ENCODE measurements at regions not wholly inside any gene's neighbourhood (a gene's known extent, or its start where the extent isn't known, plus 50 kb on each side); places are given as distances from the start of the nearest gene placed in this dataset.

DNA sequence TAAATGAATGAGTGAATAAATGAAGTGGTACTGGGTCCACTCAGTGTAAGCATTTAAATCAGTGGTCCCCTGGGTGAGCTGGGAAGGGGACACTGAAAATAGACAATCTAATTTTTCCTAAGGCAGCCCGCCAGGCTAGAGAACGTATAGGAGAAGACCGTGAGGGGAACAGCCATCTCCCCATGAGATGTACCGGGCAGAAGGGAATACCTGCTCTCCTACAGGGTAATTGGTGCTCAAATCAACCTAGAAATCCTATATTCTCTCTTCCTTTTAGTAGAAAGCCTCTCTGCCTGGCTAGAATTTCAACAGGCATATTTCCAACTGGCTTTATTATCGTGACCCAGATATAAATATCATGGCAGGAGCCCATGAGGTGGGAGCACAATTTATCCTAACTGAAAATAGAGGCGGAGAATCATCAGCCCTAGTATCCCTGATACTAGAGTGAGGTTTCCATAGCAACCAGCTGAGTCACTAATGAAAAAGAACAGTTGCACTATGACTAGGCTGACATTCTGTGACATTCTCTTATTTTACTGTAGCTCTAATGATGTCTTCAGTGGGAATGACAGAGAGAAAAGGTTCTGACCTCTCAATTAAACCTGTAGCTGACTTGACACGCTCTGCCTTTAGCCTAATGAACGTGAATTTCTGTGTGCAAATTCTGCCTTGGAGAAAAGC, 96.5 kb upstream of the CAST start:
- H3K36me3 ChIP-seq (replicated peaks; ENCODE audit: insufficient read depth, low read depth): no peaks in the 10 kb centered on the region
- no peaks in the 10 kb centered on the region for H3K4me1 ChIP-seq (ENCODE audit: insufficient read depth)
- no peaks in the 10 kb centered on the region for H4K20me1 ChIP-seq (ENCODE audit: insufficient read depth, poor library complexity, severe bottlenecking)
- TF ChIP-seq, protein P1, sequence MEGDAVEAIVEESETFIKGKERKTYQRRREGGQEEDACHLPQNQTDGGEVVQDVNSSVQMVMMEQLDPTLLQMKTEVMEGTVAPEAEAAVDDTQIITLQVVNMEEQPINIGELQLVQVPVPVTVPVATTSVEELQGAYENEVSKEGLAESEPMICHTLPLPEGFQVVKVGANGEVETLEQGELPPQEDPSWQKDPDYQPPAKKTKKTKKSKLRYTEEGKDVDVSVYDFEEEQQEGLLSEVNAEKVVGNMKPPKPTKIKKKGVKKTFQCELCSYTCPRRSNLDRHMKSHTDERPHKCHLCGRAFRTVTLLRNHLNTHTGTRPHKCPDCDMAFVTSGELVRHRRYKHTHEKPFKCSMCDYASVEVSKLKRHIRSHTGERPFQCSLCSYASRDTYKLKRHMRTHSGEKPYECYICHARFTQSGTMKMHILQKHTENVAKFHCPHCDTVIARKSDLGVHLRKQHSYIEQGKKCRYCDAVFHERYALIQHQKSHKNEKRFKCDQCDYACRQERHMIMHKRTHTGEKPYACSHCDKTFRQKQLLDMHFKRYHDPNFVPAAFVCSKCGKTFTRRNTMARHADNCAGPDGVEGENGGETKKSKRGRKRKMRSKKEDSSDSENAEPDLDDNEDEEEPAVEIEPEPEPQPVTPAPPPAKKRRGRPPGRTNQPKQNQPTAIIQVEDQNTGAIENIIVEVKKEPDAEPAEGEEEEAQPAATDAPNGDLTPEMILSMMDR (IDR thresholded peaks at IDR 0.05; ENCODE audit: poor library complexity): no peak
- TF ChIP-seq EZH2 (IDR thresholded peaks at IDR 0.05; ENCODE audit: borderline replicate concordance) (no peak), EZH2phosphoT487 (IDR thresholded peaks at IDR 0.05; ENCODE audit: low read depth, severe bottlenecking, unreplicated experiment) (no peak)
- no peaks in the 10 kb centered on the region for H3K9me3 ChIP-seq (ENCODE audit: low read depth)
- no peaks in the 10 kb centered on the region for H3K27me3 ChIP-seq
- H3K9me2 ChIP-seq (replicated peaks; ENCODE audit: insufficient read depth): no peaks in the 10 kb centered on the region
- 70% methylated on average over 8 of the region's 8 CpGs for WGBS (ENCODE audit: low lambda C conversion rate, missing lambda C conversion rate)
- no peaks in the 10 kb centered on the region for H3K79me2 ChIP-seq
- H3K27ac ChIP-seq: no peak overlapping the region
- no peak overlapping the region for H3K4me2 ChIP-seq
- H3K4me3 ChIP-seq: no peak overlapping the region
- no peak for DNase-seq (ENCODE audit: low spot score)
- H2AFZ ChIP-seq: no peak overlapping the region

DNA sequence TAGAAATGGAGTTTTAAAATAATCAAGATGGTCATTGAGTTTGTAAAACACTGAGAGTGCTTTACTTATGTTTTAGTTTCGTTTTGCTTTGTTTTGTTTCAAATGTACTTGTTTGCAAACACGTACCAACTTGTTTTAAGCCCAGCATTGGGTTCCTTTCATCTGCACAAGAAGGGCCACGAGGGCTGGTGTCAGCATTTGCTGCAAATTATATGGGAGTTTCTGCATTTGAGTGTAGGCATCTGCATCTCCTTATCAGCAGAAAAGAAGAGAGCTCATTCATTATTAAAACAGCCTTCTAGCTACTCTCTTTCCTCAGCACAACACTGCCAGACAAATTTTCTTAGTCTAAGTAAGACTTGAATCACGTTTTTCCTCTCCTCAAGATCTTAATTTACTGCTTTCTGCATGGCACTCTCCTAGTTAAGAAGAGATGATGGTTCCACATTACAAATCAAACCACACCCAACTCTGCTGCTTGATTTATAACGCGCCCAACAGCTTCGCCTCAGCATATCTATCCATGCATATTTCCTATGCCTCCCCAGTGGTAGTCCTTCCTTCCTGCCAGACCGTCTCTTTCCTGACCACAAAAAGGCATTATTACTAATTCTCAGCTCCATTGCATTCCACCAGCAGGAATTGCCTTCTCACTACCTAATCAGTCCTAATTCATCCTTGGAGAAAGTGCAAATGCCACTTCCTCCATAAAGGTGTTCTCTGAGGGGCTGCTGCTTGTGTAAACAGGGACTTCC, 95.2 kb upstream of the CAST start:
- no peaks in the 10 kb centered on the region for H3K79me2 ChIP-seq
- H3K27me3 ChIP-seq: no peaks in the 10 kb centered on the region
- no peak for TF ChIP-seq EZH2phosphoT487 (IDR thresholded peaks at IDR 0.05; ENCODE audit: low read depth, severe bottlenecking, unreplicated experiment)
- TF ChIP-seq, protein P1 (IDR thresholded peaks at IDR 0.05; ENCODE audit: poor library complexity): no peak
- TF ChIP-seq EZH2 (IDR thresholded peaks at IDR 0.05; ENCODE audit: borderline replicate concordance): no peak
- no peak overlapping the region for H2AFZ ChIP-seq
- no peak overlapping the region for H3K27ac ChIP-seq
- 71% methylated on average over 8 of the region's 8 CpGs for WGBS (ENCODE audit: low lambda C conversion rate, missing lambda C conversion rate)
- no peaks in the 10 kb centered on the region for H3K9me2 ChIP-seq (replicated peaks; ENCODE audit: insufficient read depth)
- no peaks in the 10 kb centered on the region for H3K36me3 ChIP-seq (replicated peaks; ENCODE audit: insufficient read depth, low read depth)
- H3K4me1 ChIP-seq (ENCODE audit: insufficient read depth): no peaks in the 10 kb centered on the region
- no peaks in the 10 kb centered on the region for H4K20me1 ChIP-seq (ENCODE audit: insufficient read depth, poor library complexity, severe bottlenecking)
- no peak overlapping the region for H3K4me3 ChIP-seq
- no peak for DNase-seq (ENCODE audit: low spot score)
- H3K4me2 ChIP-seq: no peak overlapping the region
- H3K9me3 ChIP-seq (ENCODE audit: low read depth): no peaks in the 10 kb centered on the region

DNA sequence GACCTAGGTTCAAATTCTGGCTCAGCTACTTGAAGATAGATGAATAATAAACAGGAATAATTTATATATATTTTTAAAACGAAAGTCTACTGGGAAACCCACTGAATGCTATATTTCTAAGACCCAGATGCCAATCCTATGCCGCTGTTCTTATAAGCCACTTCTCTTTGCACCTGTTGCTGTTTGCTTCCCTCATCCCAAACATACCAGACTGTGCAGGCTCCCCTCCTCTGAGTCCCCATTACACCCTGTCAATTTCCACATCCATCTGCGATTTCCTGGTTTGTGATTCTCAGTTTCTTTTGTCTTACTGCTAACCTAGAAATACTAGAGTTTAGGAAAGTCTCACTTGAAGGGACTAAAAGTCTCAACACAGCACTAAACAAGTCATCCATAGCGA, 92.8 kb upstream of the CAST start:
- 90% methylated on average over 4 of the region's 4 CpGs for WGBS (ENCODE audit: low lambda C conversion rate, missing lambda C conversion rate)
- H3K4me2 ChIP-seq: no peak overlapping the region
- H3K9me3 ChIP-seq (ENCODE audit: low read depth): no peaks in the 10 kb centered on the region
- no peaks in the 10 kb centered on the region for H3K9me2 ChIP-seq (replicated peaks; ENCODE audit: insufficient read depth)
- H3K4me3 ChIP-seq: no peak overlapping the region
- H2AFZ ChIP-seq: no peak overlapping the region
- no peaks in the 10 kb centered on the region for H3K27me3 ChIP-seq
- no peaks in the 10 kb centered on the region for H3K4me1 ChIP-seq (ENCODE audit: insufficient read depth)
- TF ChIP-seq, protein P1 (IDR thresholded peaks at IDR 0.05; ENCODE audit: poor library complexity): no peak
- TF ChIP-seq EZH2phosphoT487 (IDR thresholded peaks at IDR 0.05; ENCODE audit: low read depth, severe bottlenecking, unreplicated experiment) (no peak), EZH2 (IDR thresholded peaks at IDR 0.05; ENCODE audit: borderline replicate concordance) (no peak)
- no peaks in the 10 kb centered on the region for H3K79me2 ChIP-seq
- H3K36me3 ChIP-seq (replicated peaks; ENCODE audit: insufficient read depth, low read depth): no peaks in the 10 kb centered on the region
- H3K27ac ChIP-seq: no peak overlapping the region
- no peak for DNase-seq (ENCODE audit: low spot score)
- no peaks in the 10 kb centered on the region for H4K20me1 ChIP-seq (ENCODE audit: insufficient read depth, poor library complexity, severe bottlenecking)
